ENCODE measurements at regions not wholly inside any gene's neighbourhood (a gene's known extent, or its start where the extent isn't known, plus 50 kb on each side); places are given as distances from the start of the nearest gene placed in this dataset.
"Not testable (repeated sequence)": the region's sequence is repeated elsewhere in the genome, so short reads cannot be mapped to it uniquely, and the experiment has no call there.

GRCh38 chr3:177358091-177358976 is 161.1 kb upstream of the TBL1XR1 start:
- DNase-seq (ENCODE audit: low read depth in 2 of 2), result no peak

- DNase-seq (ENCODE audit: low read depth in 2 of 2), result no peak
These were observed 161.8 kb upstream of the TBL1XR1 start for GRCh38 chr3:177358977-177359592.

- DNase-seq (ENCODE audit: low read depth in 2 of 2), result peak; percentile 89 to 97
These were observed 162.5 kb upstream of the TBL1XR1 start for GRCh38 chr3:177359593-177360357.

- DNase-seq (ENCODE audit: low read depth in 2 of 2), result no peak
These were observed 164.0 kb upstream of the TBL1XR1 start for GRCh38 chr3:177361081-177361938.

- no peak for DNase-seq (ENCODE audit: low read depth in 2 of 2)
These were observed 165.3 kb upstream of the TBL1XR1 start for GRCh38 chr3:177362626-177363025.

GRCh38 chr3:177364236-177364635 is 167.0 kb upstream of the TBL1XR1 start:
- DNase-seq (ENCODE audit: low read depth in 2 of 2), result no peak

GRCh38 chr3:177365294-177365693 is 168.0 kb upstream of the TBL1XR1 start:
- not testable (repeated sequence) for DNase-seq (ENCODE audit: low read depth in 2 of 2)

- DNase-seq (ENCODE audit: low read depth in 2 of 2), result no peak
These were observed 170.5 kb upstream of the TBL1XR1 start for GRCh38 chr3:177367788-177368187.

- DNase-seq (ENCODE audit: low read depth in 2 of 2), result no peak
These were observed 173.1 kb upstream of the TBL1XR1 start for GRCh38 chr3:177370246-177370822.

- DNase-seq (ENCODE audit: low read depth in 2 of 2), result no peak
These were observed 173.9 kb upstream of the TBL1XR1 start for GRCh38 chr3:177371146-177371545.

- DNase-seq (ENCODE audit: low read depth in 2 of 2), result no peak
These were observed 174.6 kb upstream of the TBL1XR1 start for GRCh38 chr3:177371888-177372287.

- no peak for DNase-seq (ENCODE audit: low read depth in 2 of 2)
These were observed 177.0 kb upstream of the TBL1XR1 start for GRCh38 chr3:177374323-177374722.

- no peak for DNase-seq (ENCODE audit: low read depth in 2 of 2)
These were observed 178.0 kb upstream of the TBL1XR1 start for GRCh38 chr3:177375316-177375715.

- no peak for DNase-seq (ENCODE audit: low read depth in 2 of 2)
These were observed 179.9 kb upstream of the TBL1XR1 start for GRCh38 chr3:177377166-177377565.

- no peak for DNase-seq (ENCODE audit: low read depth in 2 of 2)
These were observed 180.9 kb upstream of the TBL1XR1 start for GRCh38 chr3:177378168-177378567.

- DNase-seq (ENCODE audit: low read depth in 2 of 2), result no peak
These were observed 181.8 kb upstream of the TBL1XR1 start for GRCh38 chr3:177379045-177379444.

GRCh38 chr3:177381070-177381469 is 183.8 kb upstream of the TBL1XR1 start:
- no peak for DNase-seq (ENCODE audit: low read depth in 2 of 2)

GRCh38 chr3:177382944-177383343 is 185.7 kb upstream of the TBL1XR1 start:
- no peak for DNase-seq (ENCODE audit: low read depth in 2 of 2)

- DNase-seq (ENCODE audit: low read depth in 2 of 2), result no peak
These were observed 187.9 kb upstream of the TBL1XR1 start for GRCh38 chr3:177385186-177385585.

GRCh38 chr3:177385831-177386301 is 188.6 kb upstream of the TBL1XR1 start:
- DNase-seq (ENCODE audit: low read depth in 2 of 2), result no peak

GRCh38 chr3:177388209-177388608 is 190.9 kb upstream of the TBL1XR1 start:
- DNase-seq (ENCODE audit: low read depth in 2 of 2), result no peak

Data from stimulated activated CD4-positive, alpha-beta T cell treated with anti-CD3 and anti-CD28 coated beads, Interleukin-1b, Interleukin-23, amount 100 ng/mL, for 1 hour (primary cell).